MCF 10A (cell line): ENCODE measurements at regions not wholly inside any gene's neighbourhood (a gene's known extent, or its start where the extent isn't known, plus 50 kb on each side); places are given as distances from the start of the nearest gene placed in this dataset.

Source experiments
- BruUV-seq: library from RNA; stranded (reverse); fragments of 400-500 nt; replicated peaks from 2 replicates; lab custom pipeline; 2021; lab: Mats Ljungman, UMichigan
- CTCF ChIA-PET: fragments of 300-600 bp; sonication (Branson Sonifier 250); formaldehyde crosslinking; extraction: SDS; loops from one replicate; lab custom pipeline; 2021; ENCODE audit warnings: antibody characterized with exemption, inconsistent platforms; lab: Yijun Ruan, JAX
- POLR2A ChIA-PET: fragments of 300-600, 350-650 bp; sonication (Branson Sonifier 250); formaldehyde crosslinking; extraction: SDS; loops from one replicate; lab custom pipeline; 2020; ENCODE audit warnings: antibody characterized with exemption, inconsistent platforms; lab: Yijun Ruan, JAX
- DNase-seq: peaks from one replicate; pipeline ENCODE4 v3.0.0-alpha.2; 2018; ENCODE audit not compliant: unreplicated experiment
- H3K27ac Mint-ChIP-seq: one replicate; pipeline ENCODE4 v1.8.0; 2022; ENCODE audit warnings: mild to moderate bottlenecking, low read depth, mixed read lengths; ENCODE audit not compliant: unreplicated experiment
- H3K27me3 Mint-ChIP-seq: one replicate; pipeline ENCODE4 v1.8.0; 2022; ENCODE audit warnings: mixed read lengths; ENCODE audit not compliant: insufficient read depth, unreplicated experiment
- H3K36me3 Mint-ChIP-seq: one replicate; pipeline ENCODE4 v1.8.0; 2022; ENCODE audit warnings: mild to moderate bottlenecking, moderate library complexity, mixed read lengths; ENCODE audit not compliant: insufficient read depth, unreplicated experiment
- H3K4me1 Mint-ChIP-seq: one replicate; pipeline ENCODE4 v1.8.0; 2022; ENCODE audit warnings: mixed read lengths; ENCODE audit not compliant: insufficient read depth, unreplicated experiment
- H3K4me3 Mint-ChIP-seq: one replicate; pipeline ENCODE4 v1.8.0; 2022; ENCODE audit warnings: mild to moderate bottlenecking, moderate library complexity, mixed read lengths; ENCODE audit not compliant: unreplicated experiment
- H3K9me3 Mint-ChIP-seq: one replicate; pipeline ENCODE4 v1.8.0; 2022; ENCODE audit warnings: mixed read lengths; ENCODE audit not compliant: unreplicated experiment
- intact Hi-C: fragments of 100-400 bp; cut with micrococcal nuclease; formaldehyde crosslinking; loops from 2 replicates; pipeline ENCODE4 v1.14.1; 2022
- TF ChIP-seq, protein P1 (sequence below): fragments of 200-600 bp; IDR thresholded peaks from one replicate; pipeline ENCODE4 v1.8.0; 2022; ENCODE audit warnings: antibody characterized with exemption, mild to moderate bottlenecking; ENCODE audit not compliant: unreplicated experiment

DNA sequence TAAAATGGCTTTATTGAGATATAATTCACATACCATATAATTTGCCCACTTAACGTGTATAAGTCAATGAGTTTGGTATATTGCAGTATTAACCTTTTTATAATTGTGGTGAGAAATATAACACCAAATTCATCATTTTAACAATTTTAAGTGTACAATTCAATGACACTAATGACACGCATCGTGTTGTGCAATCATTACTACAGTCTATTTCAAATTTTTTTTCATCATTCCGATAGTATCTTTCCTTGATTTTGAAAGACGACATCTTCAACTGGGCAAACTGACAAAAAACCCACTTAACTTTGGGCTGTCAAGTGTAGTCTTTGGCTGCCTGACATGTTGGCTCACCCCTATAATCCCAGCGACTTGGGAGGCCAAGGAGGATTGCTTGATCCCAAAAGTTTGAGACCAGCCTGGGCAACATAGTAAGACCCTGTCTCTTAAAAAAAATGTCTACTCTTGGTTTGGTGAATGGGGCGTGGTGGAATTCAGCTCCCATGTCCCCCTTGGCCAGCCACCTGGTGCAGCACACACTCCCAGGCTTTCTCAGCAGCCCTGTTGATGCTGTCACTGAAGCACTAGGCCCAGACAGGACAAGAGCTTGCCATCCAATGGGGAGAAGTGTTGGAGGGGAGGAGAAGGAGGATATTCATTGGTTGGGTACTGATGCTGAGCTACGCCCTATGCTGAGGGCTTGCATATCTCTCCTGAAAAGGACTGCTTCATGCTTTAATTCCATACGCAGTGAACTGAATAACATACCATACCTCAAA is 150.5 kb downstream of the CD83 start:
- TF ChIP-seq, protein P1, sequence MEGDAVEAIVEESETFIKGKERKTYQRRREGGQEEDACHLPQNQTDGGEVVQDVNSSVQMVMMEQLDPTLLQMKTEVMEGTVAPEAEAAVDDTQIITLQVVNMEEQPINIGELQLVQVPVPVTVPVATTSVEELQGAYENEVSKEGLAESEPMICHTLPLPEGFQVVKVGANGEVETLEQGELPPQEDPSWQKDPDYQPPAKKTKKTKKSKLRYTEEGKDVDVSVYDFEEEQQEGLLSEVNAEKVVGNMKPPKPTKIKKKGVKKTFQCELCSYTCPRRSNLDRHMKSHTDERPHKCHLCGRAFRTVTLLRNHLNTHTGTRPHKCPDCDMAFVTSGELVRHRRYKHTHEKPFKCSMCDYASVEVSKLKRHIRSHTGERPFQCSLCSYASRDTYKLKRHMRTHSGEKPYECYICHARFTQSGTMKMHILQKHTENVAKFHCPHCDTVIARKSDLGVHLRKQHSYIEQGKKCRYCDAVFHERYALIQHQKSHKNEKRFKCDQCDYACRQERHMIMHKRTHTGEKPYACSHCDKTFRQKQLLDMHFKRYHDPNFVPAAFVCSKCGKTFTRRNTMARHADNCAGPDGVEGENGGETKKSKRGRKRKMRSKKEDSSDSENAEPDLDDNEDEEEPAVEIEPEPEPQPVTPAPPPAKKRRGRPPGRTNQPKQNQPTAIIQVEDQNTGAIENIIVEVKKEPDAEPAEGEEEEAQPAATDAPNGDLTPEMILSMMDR, result no peak
- BruUV-seq, result no TSS peak
- Mint-ChIP-seq H3K9me3 (no peaks in the 10 kb centered on the region), H3K4me3 (no peak overlapping the region), H3K4me1 (peaks cover 24% of the 10 kb centered on the region), H3K27me3 (no peaks in the 10 kb centered on the region), H3K36me3 (no peaks in the 10 kb centered on the region), H3K27ac (no peak overlapping the region)
- intact Hi-C loops, result no loop called here
- ChIA-PET CTCF (no interaction called here), POLR2A (interaction anchor here (0.6 kb wide), 1 partner anchor 653 kb away, joined by 3 read pairs; the partner anchor contains the start of gene NOL7)
- no peak for DNase-seq

DNA sequence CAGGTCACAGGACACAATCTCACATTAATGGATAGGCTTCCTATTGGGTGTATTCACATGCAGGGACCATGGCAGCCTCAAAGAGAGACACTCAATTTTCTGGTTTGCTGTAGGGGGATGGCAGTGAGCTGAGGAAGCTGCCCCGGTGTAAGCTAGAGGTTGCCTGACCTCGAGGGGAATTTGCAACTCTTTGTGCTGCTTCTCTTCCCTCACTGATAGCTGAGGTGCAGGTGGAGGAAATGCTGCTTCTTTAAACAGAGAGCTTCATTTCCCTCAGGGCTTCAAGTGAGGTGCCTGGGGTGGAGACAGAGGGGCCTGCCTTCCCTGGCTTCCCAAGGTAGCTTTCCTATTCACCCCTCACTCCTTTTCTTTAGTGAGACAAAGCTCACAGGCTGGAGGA is 151.9 kb downstream of the CD83 start:
- no peak overlapping the region for H3K27ac Mint-ChIP-seq
- ChIA-PET CTCF (interaction anchor here (0.6 to 0.8 kb wide), 2 partner anchors 47 to 1338 kb away, joined by 4 to 6 read pairs; no protein-coding TSS in a partner anchor), POLR2A (interaction anchor here (0.6 to 1.2 kb wide), 2 partner anchors 12 to 40 kb away, joined by 3 read pairs; no protein-coding TSS in a partner anchor)
- H3K9me3 Mint-ChIP-seq, result no peaks in the 10 kb centered on the region
- no peak for DNase-seq
- no peak overlapping the region for H3K4me3 Mint-ChIP-seq
- no TSS peak for BruUV-seq
- TF ChIP-seq, protein P1, result no peak
- no peaks in the 10 kb centered on the region for H3K27me3 Mint-ChIP-seq
- H3K4me1 Mint-ChIP-seq, result peaks cover 29% of the 10 kb centered on the region
- H3K36me3 Mint-ChIP-seq, result no peaks in the 10 kb centered on the region
- intact Hi-C loops, result no loop called here

DNA sequence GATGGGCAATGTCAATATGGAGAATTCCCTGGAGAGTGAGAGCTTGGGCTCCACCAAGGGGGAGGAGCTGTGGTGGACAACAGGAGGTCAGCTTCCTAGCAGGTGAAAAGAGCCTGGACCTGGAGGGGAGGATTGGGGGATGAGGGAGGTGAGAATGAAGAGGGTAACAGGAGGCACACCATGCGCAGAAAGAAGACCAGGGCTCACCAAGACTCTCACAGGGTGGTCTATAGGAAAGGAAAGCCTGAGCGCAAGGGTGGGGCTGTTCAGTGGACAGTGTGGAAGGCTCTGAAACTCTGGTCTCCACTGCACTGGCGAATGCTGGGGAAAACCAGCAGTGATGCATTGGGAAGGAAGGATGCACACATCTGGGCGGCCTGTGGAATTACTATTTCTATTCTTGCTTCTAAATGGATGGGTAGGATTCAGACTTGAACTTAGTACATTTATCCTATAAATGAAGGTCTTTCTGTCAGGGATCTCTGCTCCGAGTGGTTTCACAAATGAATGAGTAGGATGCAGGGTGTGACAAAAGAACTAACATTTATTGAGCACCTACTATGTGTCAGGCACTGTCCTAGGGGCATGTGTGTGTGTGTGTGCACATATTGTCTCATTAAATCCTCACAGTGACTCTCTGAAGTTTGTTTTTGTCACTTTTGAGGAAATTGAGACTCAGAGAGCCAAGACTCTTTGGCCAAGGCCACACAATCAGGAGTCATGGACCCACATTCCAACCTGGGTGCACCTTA is 152.7 kb downstream of the CD83 start:
- POLR2A ChIA-PET, result interaction anchor here (0.5 to 1.2 kb wide), 3 partner anchors 13 to 975 kb away, joined by 3 read pairs; partner anchors contain the start of gene JARID2
- no TSS peak for BruUV-seq
- TF ChIP-seq, protein P1, result no peak

More for the DNA sequence above, 152.7 kb downstream of the CD83 start:
- DNase-seq, result no peak
- peak overlapping the region; percentile 64 for H3K27ac Mint-ChIP-seq
- H3K36me3 Mint-ChIP-seq, result no peaks in the 10 kb centered on the region
- H3K27me3 Mint-ChIP-seq, result no peaks in the 10 kb centered on the region
- CTCF ChIA-PET, result interaction anchor here (0.6 to 0.8 kb wide), 2 partner anchors 48 to 1337 kb away, joined by 4 to 6 read pairs; no protein-coding TSS in a partner anchor
- H3K4me1 Mint-ChIP-seq, result peaks cover 34% of the 10 kb centered on the region
- intact Hi-C loops, result loop anchor here (5.0 kb wide), 2 partner anchors 462 to 1172 kb away; no protein-coding TSS in a partner anchor
- no peaks in the 10 kb centered on the region for H3K9me3 Mint-ChIP-seq
- no peak overlapping the region for H3K4me3 Mint-ChIP-seq
